ENCODE measurements at regions not wholly inside any gene's neighbourhood (a gene's known extent, or its start where the extent isn't known, plus 50 kb on each side); places are given as distances from the start of the nearest gene placed in this dataset.
"Not testable (repeated sequence)": the region's sequence is repeated elsewhere in the genome, so short reads cannot be mapped to it uniquely, and the experiment has no call there.

GRCh38 chr10:71908998-71909397 is 55.2 kb upstream of the CHST3 start:
- H3K9me3 ChIP-seq (ENCODE audit: control insufficient read depth in 2 of 3, insufficient read depth in 1 of 3, low read length in 3 of 3), result no peaks in the 10 kb centered on the region
- intact Hi-C loops (cut with DNase I), result no loop called here
- no peaks in the 10 kb centered on the region for H3K27me3 ChIP-seq (ENCODE audit: control insufficient read depth, insufficient read depth, low read length)
- DNase-seq (no peak), FAIRE-seq (no peak)
- H3K4me1 ChIP-seq (ENCODE audit: control insufficient read depth in 2 of 3, insufficient read depth in 2 of 3, low read depth in 1 of 3, low read length in 3 of 3), result no peaks in the 10 kb centered on the region
- no peak overlapping the region for H3K27ac ChIP-seq (ENCODE audit: low read depth in 2 of 2, low read length in 2 of 2)
- no peak overlapping the region for H3K4me3 ChIP-seq (ENCODE audit: low read length in 3 of 3)
- no peak overlapping the region for H3K9ac ChIP-seq (ENCODE audit: low read length in 3 of 3)
- no peaks in the 10 kb centered on the region for H3K36me3 ChIP-seq (ENCODE audit: control insufficient read depth in 2 of 3, insufficient read depth in 3 of 3, low read length in 3 of 3)
- no peak for TF ChIP-seq CTCF (IDR thresholded peaks at IDR 0.05; ENCODE audit: borderline replicate concordance, extremely low read depth, insufficient read depth)

- intact Hi-C loops (cut with DNase I), result no loop called here
- no peaks in the 10 kb centered on the region for H3K9me3 ChIP-seq (ENCODE audit: control insufficient read depth in 2 of 3, insufficient read depth in 1 of 3, low read length in 3 of 3)
- no peak for FAIRE-seq
- H3K9ac ChIP-seq (ENCODE audit: low read length in 3 of 3), result no peak overlapping the region
- DNase-seq, result peak in 1 of 5 donors; percentile 32
- no peak for TF ChIP-seq CTCF (IDR thresholded peaks at IDR 0.05; ENCODE audit: borderline replicate concordance, extremely low read depth, insufficient read depth)
- H3K36me3 ChIP-seq (ENCODE audit: control insufficient read depth in 2 of 3, insufficient read depth in 3 of 3, low read length in 3 of 3), result no peaks in the 10 kb centered on the region
- H3K27me3 ChIP-seq (ENCODE audit: control insufficient read depth, insufficient read depth, low read length), result no peaks in the 10 kb centered on the region
- H3K4me3 ChIP-seq (ENCODE audit: low read length in 3 of 3), result no peak overlapping the region
- H3K4me1 ChIP-seq (ENCODE audit: control insufficient read depth in 2 of 3, insufficient read depth in 2 of 3, low read depth in 1 of 3, low read length in 3 of 3), result no peaks in the 10 kb centered on the region
- H3K27ac ChIP-seq (ENCODE audit: low read depth in 2 of 2, low read length in 2 of 2), result no peak overlapping the region
Observed at GRCh38 chr10:71905164-71905563, 54.1 kb upstream of the PSAP start.

- peak in 1 of 5 donors; percentile 6 for DNase-seq
- H3K4me3 ChIP-seq (ENCODE audit: low read length in 3 of 3); H3K27ac ChIP-seq (ENCODE audit: low read depth in 2 of 2, low read length in 2 of 2); H3K4me1 ChIP-seq (ENCODE audit: control insufficient read depth in 2 of 3, insufficient read depth in 2 of 3, low read depth in 1 of 3, low read length in 3 of 3); H3K36me3 ChIP-seq (ENCODE audit: control insufficient read depth in 2 of 3, insufficient read depth in 3 of 3, low read length in 3 of 3); FAIRE-seq; intact Hi-C loops (cut with DNase I); H3K9ac ChIP-seq (ENCODE audit: low read length in 3 of 3); H3K9me3 ChIP-seq (ENCODE audit: control insufficient read depth in 2 of 3, insufficient read depth in 1 of 3, low read length in 3 of 3); H3K27me3 ChIP-seq (ENCODE audit: control insufficient read depth, insufficient read depth, low read length): not testable (repeated sequence)
Observed at GRCh38 chr10:71903636-71904250, 52.7 kb upstream of the PSAP start.

GRCh38 chr10:71902351-71902750 is 51.3 kb upstream of the PSAP start:
- H3K27ac ChIP-seq (ENCODE audit: low read depth in 2 of 2, low read length in 2 of 2), result no peak overlapping the region
- intact Hi-C loops (cut with DNase I), result no loop called here
- no peak overlapping the region for H3K4me3 ChIP-seq (ENCODE audit: low read length in 3 of 3)
- no peaks in the 10 kb centered on the region for H3K27me3 ChIP-seq (ENCODE audit: control insufficient read depth, insufficient read depth, low read length)
- FAIRE-seq (no peak), DNase-seq (peak in 1 of 5 donors; percentile 66)
- TF ChIP-seq CTCF (IDR thresholded peaks at IDR 0.05; ENCODE audit: borderline replicate concordance, extremely low read depth, insufficient read depth), result no peak
- H3K9me3 ChIP-seq (ENCODE audit: control insufficient read depth in 2 of 3, insufficient read depth in 1 of 3, low read length in 3 of 3), result no peaks in the 10 kb centered on the region
- no peak overlapping the region for H3K9ac ChIP-seq (ENCODE audit: low read length in 3 of 3)
- H3K36me3 ChIP-seq (ENCODE audit: control insufficient read depth in 2 of 3, insufficient read depth in 3 of 3, low read length in 3 of 3), result no peaks in the 10 kb centered on the region
- H3K4me1 ChIP-seq (ENCODE audit: control insufficient read depth in 2 of 3, insufficient read depth in 2 of 3, low read depth in 1 of 3, low read length in 3 of 3), result no peaks in the 10 kb centered on the region
